HG03460 (cell line): ENCODE measurements at regions not wholly inside any gene's neighbourhood (a gene's known extent, or its start where the extent isn't known, plus 50 kb on each side); places are given as distances from the start of the nearest gene placed in this dataset.
"Not testable (repeated sequence)": the region's sequence is repeated elsewhere in the genome, so short reads cannot be mapped to it uniquely, and the experiment has no call there.

Experiments used
- ATAC-seq: cut with Tn5 transposase; IDR thresholded peaks from one replicate; pipeline ENCODE4 v1.9.1; 2021; ENCODE audit not compliant: unreplicated experiment

DNA sequence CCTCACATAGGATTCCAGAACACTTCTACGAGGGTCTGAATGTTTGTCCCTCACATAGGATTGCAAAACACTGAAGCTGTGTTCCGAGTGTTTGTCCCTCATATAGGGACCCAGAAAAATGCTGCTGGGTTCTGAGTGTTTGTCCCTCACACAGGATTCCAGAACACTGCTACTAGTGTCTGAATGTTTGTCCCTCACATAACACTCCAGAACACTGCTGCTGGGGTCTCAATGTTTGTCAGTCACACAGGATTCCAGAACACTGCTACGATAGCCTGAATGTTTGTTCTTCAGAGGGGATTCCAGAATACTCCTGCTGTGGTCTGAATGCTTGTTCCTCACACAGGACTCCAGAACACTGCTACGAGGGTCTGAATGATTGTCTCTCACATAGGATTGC, 218.7 kb downstream of the FOXD4L6 start:
- ATAC-seq, result no peak

DNA sequence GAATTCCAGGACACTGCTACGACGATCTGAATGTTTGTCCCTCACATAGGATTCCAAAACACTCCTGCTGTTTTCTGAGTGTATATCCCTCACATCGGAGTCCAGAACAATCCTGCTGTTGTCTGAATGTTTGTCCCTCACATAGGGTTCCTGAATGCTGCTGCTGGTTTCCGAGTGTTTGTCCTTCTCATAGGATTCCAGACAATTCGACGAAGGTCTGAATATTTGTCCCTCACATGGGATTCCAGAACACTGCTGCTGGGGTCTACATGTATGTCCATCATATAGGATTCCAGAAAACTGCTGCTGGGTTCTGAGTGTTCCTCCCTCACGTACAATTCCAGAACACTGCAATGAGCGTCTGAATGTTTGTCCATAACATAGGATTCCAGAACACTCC, 219.4 kb downstream of the FOXD4L6 start:
- not testable (repeated sequence) for ATAC-seq

DNA sequence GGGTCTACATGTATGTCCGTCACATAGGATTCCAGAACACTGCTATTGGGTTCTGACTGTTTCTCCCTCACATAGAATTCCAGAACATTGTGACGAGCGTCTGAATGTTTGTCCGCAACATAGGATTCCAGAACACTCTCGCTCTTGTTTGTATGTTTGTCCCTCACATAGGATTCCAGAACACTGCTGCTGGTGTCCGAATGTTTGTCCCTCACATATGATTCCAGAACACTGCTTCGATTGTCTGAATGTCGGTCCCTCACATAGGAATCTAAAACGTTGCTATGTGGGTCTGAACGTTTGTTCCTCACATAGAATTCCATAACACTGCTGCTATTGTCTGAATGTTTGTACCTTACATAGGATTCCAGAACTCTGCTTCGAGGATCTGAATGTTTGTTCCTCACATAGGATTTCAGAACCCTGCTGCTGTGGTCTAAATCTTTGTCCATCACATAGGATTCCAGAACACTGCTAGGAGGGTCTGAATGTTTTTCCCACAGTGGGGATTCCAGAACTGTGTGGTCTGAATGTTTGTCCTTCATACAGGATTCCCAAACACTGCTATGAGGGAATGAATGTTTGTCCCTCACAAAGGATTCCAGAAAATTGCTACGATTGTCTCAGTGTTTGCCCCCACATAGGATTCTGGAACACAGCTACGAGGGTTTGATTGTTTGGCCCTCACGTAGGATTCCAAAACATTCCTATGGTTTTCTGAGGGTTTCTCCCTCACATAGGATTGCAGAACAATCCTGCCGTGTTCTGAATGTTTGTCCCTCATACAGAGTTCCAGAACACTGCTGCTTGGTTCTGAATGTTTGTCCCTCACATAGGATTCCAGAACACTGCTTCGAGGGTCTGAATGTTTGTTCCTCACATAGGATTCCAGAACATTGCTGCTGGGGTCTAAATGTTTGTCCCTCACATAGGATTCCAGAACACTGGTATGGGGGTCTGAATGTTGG, 220.5 kb downstream of the FOXD4L6 start:
- ATAC-seq, result no peak

DNA sequence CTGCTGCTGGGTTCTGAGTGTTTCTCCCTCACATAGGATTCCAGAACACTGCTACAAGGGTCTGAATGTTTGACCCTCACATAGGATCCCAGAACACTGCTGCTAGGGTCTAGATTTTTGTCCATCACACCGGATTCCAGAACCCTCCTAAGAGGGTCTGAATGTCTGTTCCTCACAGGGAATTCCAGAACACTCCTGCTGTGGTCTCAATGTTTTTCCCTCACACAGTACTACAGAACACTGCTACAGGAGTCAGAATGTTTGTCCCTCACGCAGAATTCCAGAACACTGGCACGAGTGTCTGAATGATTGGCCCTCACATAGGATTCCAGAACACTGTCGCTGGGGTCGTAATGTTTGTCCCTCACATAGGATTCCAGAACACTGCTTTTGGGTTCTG, 221.6 kb downstream of the FOXD4L6 start:
- not testable (repeated sequence) for ATAC-seq

DNA sequence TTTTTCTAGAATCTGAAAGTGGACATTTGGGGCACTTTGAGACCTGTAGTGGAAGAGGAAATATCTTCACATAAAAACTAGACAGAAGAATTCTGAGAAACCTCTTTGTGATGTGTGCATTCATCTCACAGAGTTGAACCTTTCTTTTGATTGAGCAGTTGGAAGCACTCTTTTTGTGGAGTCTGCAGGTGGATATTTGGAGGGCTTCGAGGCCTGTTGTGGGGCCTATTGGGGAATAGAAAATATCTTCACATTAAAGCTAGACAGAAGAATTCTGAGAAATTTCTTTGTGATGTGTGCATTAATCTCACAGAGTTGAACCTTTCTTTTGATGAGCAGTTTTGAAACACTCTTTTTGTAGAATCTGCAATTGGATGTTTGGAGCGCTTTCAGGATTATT, 236.2 kb downstream of the FOXD4L6 start:
- not testable (repeated sequence) for ATAC-seq

DNA sequence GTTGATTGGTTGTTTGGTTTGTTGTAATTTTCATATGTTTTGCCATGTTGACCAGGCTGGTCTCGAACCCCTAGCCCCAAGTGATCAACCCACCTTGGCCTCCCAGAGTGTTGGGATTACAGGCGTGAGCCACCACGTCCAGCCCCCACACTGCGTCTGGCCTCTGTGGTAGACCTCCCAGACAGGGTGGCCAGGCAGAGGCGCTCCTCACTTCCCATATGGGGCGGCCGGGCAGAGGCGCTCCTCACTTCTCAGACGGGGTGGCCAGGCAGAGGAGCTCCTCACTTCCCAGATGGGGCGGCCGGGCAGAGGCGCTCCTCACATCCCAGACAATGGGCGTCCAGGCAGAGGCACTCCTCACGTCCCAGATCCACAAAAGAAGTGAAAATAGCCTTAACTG, 242.6 kb downstream of the FOXD4L6 start:
- not testable (repeated sequence) for ATAC-seq

DNA sequence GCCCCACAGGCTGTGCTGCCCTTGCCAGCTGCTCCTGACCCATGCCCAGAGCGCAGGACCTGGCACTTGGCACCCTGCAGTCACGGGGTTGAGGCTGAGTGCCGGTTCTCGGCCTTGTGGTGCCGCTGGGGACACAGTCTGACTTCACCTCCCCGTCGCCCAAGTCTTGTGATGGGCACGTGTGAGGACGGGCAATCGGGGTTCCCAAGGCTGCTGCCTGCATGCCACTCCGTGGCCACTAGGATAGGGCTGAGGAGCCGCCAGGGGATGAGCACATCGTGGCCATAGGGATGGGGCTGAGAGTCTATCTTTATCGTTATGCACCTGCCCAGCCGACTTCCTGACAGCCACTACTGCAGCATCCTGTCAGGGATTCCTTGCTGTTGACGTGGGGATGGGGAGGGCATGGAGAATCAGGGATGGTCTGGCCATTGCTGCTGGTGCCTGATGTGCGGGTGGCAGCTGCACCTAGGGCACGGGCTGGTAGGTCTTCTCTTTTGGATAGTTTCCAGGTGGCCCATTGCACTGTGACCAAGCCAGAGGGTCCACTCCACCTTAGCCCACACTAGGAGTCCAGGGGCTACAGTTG, 243.5 kb downstream of the FOXD4L6 start:
- ATAC-seq, result not testable (repeated sequence)

DNA sequence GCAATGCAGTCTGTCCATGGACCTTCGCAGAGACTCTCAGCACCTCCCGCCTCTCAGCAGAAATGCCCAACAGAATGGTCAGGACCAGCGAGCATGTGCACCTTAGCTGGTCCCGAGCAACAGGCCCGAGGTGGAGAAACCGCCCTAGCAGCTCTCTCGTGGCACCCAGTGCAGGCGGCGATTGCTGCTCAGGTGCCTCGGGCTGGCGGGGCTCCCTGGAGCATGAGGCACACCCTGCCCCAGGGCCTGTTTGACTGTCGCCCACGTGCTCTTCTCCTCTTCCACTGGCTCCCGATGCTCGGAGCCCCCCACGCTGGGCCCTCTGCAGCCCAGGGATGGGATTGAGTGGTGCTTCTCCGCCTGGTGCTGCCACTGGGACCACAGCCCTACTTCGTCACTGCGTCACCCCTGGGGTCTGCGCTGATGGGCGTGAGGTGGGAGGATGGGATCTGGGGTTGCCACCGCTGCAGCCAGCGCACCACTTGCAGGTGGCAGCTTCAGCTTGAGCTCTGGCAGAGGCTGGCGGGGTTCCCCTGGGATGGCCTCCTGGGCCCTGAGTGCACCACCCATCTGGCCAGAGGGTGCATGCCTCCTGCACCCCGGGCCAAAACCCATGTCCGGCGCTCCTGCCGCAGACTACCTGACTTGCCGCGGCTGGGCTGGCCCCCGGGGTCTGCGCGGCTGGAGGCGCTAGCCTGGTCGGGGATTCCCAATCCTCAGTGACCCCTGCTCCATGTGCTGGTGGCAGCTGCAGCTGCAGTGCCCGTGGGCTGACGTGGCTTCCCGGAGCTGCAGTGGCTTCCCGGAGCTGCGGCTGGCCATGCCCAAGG, 244.2 kb downstream of the FOXD4L6 start:
- ATAC-seq, result no peak

DNA sequence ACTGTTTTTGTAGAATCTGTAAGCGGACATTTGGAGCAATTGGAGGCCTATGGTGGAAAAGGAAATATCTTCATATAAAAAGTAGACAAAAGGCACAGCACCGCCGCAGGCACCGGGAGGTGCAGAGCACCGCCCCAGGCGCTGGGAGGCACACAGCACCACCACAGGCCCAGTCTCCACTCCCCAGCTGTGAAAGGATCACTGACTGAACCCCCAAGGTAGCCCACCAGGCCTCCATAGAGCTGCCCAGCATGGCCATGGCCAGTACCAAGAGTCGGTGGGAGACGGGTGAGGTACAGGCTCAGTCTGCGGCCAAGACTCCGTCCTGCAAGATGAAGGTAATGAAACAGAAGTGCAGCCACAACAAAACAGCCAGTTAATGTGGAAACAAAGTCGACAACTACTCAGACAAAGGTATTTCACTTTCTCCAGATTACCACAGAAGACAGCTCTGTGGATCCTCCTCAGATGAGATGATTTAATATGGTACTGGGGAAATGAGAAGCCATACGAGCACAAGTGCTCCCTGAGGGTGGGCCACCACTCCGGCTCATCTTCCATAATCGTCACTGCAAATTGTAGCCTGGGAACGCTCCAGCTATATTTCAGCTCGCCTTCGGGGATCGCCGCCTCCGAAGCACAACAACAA, 244.9 kb downstream of the FOXD4L6 start:
- ATAC-seq, result not testable (repeated sequence)

DNA sequence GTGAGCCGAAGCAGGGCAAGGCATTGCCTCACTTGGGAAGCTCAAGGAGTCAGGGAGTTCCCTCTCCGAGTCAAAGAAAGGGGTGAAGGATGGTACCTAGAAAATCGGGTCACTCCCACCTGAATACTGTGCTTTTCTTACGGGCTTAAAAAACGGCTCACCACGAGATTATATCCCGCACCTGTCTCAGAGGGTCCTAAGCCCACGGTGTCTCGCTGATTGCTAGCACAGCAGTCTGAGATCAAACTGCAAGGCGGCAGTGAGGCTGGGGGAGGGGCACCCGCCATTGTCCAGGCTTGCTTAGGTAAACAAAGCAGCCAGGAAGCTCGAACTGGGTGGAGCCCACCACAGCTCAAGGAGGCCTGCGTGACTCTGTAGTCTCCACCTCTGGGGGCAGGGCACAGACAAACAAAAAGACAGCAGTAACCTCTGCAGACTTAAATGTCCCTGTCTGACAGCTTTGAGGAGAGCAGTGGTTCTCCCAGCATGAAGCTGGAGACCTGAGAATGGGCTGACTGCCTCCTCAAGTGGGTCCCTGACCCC, 254.7 kb downstream of the FOXD4L6 start:
- not testable (repeated sequence) for ATAC-seq

DNA sequence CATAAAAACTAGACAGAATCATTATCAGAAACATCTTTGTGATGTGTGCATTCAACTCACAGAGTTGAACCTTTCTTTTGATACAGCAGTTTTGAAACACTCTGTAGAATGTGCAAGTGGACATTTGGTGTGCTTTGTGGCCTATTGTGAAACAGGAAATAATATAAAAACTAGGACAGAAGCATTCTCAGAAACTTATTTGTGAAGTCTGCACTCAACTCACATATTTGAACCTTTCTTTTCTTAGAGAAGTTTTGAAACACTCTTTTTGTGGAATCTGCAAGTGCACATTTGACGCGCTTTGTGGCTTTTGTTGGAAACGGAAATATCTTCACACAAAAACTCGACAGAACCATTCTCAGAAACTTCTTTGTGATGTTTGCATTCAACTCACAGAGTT, 260.0 kb downstream of the FOXD4L6 start:
- not testable (repeated sequence) for ATAC-seq
